Stimulated activated CD4-positive, alpha-beta T cell treated with anti-CD3 and anti-CD28 coated beads, Interleukin-1b, Interleukin-23, amount 100 ng/mL, for 48 hours (primary cell): ENCODE measurements at regions not wholly inside any gene's neighbourhood (a gene's known extent, or its start where the extent isn't known, plus 50 kb on each side); places are given as distances from the start of the nearest gene placed in this dataset.
"Not testable (repeated sequence)": the region's sequence is repeated elsewhere in the genome, so short reads cannot be mapped to it uniquely, and the experiment has no call there.

Experiments
- DNase-seq: peaks from one replicate; pipeline ENCODE4 v3.0.0-alpha.2; 2020

GRCh38 chr5:71822065-71822464 is 103.0 kb downstream of the CARTPT start:
- DNase-seq: not testable (repeated sequence)

DNA sequence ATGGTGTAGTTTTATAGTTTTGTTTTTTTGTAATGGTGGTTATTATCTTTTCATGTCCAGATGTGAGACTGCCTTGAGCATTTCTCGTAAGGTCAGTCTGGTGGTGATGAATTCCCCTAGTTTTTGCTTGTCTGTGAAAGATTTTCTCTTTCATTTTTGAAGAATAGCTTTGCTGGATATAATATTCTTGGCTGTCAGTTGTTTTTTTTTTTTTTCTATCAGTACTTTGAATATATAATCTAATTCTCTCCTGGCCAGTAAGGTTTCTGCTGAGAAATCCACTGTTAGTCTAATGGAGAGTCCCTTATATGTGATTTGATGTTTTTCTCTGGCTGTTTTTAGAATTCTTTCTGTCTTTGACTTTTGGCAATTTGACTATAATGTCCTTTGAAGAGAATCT is 106.9 kb downstream of the CARTPT start:
- no peak for DNase-seq

GRCh38 chr5:71828291-71829040 is 109.4 kb downstream of the CARTPT start:
- no peak for DNase-seq

DNA sequence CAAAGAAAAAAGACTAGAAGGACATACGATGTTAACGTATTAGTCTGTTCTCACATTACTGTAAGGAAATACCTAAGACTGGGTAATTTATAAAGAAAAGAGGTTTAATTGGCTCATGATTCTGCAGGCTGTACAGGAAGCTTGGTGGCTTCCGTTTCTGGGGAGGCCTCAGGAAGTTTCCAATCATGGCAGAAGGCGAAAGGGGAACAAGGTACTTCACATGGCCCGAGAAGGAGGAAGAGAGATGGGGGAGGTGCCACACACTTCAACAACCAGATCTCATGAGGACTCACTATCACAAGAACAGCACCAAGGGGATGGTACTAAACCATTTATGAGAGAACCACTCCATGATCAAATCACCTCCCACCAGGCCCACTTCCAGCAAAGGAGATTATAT is 110.1 kb downstream of the CARTPT start:
- DNase-seq: no peak

GRCh38 chr5:71830681-71831539 is 111.8 kb downstream of the CARTPT start:
- no peak for DNase-seq

GRCh38 chr5:71832812-71833715 is 114.0 kb downstream of the CARTPT start:
- no peak for DNase-seq

GRCh38 chr5:71834601-71835000 is 115.5 kb downstream of the CARTPT start:
- no peak for DNase-seq

- DNase-seq: no peak
Observed at GRCh38 chr5:71836084-71836483, 117.0 kb downstream of the CARTPT start.

- DNase-seq: no peak
Observed at GRCh38 chr5:71836559-71837112, 117.6 kb downstream of the CARTPT start.

GRCh38 chr5:71838286-71838685 is 119.2 kb downstream of the CARTPT start:
- DNase-seq: no peak

DNA sequence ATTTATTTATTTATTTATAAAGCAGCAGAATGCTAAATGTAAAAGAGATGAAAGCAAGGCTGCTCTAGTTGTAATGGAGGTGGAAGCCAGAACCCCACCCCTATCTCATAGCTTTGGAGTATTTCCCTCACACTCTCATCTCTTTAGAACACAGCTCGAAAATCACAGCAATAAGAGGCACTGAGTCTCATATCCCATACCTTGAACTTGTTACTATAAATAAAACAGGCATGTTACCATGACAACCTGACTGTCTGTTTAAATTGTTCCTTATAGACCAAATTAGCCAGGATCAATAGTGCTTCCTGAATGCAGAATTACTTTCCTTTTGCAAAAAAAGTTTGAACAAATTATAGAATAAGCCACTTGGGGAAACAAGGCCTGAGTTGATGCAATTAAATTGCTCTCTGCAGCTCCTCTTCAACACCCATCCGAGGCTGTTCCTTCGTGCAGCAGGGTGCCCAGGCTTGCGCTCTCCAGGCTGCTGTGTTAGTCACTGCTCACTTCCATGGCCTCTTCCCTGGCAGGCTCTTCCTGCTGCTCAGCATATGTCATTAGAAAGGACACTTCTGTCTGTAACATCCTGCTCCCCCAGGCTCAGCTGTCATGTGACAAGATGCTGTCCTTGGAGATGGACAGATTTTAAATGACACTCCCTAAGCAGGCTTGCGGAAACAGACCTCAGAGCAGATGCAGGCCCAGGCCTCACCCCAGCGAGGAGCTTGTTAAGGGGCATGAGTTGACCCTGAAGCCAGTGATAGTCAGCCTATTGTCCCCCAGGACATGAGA is 120.2 kb downstream of the CARTPT start:
- no peak for DNase-seq

DNA sequence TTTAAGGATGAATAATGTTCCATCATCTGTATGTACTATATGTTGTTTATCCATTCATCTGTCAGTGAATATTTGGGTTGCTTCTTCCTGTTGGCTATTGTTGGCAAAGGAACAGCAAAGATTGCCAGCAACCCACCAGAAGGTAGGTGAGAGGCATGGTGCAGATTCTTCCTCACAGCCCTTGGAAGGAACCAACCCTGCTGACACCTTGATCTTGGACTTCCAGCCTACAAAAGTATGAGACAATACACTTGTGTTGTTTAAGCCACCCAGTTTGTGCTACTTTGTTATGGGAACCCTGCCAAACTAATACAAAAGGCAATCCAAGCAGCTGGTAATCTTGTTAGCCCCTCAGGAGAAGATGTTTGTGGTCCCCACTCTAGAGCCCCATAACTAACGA is 122.0 kb downstream of the CARTPT start:
- DNase-seq: no peak

- no peak for DNase-seq
Observed at GRCh38 chr5:71843111-71843510, 124.0 kb downstream of the CARTPT start.

DNA sequence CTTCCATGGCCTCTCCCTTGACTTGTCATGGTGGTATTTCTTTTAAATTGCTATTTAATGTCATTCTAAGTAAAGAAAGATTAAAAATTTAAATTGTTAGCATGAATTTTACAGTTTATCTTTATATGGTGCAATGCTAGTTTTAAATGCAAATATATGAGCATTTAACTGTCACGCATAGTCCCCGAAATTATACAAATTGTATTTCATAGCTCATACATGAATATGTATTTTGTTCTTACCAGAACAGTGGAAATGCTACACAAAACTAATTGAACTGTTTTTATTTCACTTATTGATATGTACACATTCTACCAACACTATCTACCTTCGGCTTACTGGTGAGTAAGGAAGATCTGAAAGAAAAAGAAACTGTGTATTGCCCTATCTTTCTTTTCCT is 125.8 kb downstream of the CARTPT start:
- no peak for DNase-seq

GRCh38 chr5:71859515-71859914 is 140.4 kb downstream of the CARTPT start:
- DNase-seq: no peak

DNA sequence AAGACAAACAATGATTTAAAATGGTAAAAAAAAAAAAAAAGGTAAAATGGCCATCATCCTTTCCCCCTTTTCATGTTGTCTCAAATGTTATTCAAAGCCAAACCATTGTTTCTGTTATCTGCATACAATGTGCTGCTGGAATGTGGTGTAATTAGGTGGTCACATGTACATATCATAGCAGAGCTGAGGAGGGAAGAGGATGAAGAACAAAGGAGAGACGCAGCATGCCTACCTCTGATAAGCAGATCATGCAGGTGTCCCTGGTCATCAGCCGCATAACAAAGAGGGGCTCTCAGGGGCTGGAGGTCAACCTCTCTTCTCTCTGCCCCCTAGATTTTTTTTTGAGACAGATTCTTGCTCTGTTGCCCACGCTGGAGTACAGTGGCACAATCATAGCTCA is 141.0 kb downstream of the CARTPT start:
- DNase-seq: no peak

DNA sequence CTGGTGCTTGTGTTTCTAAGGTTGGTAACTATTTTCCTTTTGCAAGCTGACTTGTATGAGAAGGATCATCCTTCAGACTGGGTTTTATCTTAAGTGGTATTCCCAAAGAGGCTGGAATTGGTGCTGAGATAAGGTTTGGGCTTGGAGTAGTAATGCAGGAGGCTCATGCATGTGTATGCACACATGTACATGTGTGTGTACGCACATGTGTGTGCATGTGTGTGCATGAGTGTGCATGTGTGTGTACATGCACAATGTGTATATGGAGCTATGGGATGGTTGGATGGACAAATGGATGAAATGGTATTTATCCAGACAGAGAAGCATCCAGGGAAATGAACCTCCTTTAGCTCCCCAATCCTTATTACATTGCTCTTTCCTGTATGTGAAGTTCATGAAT is 142.6 kb downstream of the CARTPT start:
- DNase-seq: no peak

DNA sequence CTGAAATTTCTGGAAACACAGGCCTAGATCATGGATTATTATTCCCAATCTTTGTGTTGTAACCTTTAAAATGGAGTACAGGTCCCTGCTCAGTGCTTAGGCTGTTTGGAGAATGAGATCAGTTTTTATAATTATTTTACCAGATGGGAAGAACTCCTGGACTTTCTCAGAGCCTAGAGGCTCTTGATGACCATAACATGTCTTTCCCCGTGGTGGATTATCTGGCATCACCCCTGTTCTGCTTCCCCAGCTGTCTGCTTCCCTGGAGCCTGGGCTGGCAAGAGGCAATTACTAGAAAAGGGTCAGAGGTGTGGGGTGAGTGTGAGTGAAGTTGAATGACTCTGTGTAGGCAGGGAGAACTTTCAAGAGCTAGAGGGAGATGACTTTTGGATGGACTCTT is 143.0 kb downstream of the CARTPT start:
- DNase-seq: no peak

DNA sequence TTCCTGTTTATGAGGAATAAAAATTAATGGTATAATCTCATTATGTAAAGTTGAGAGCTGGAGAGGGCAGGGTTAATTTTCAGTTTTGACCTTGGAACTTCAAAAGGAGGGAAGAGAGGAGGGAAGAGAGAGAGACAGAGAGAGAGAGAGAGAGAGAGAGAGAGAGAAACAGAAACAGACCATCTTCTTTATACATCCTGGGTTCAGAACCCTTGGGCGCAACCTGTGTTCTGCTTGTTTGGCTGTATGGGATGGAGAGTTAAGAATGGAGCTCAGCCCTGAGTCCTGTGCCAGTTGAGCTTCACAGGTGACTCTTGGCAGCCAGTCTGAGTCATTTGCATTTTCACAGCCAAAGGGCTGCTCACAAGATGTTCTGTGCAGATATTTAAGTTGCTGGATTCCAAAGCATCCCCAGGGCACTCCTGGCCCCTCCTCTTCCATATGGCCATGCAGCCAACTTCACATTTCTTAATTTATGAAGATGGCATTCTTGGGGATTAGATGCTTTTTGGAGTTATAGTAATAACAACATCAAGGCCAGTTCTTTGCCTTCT is 143.5 kb downstream of the CARTPT start:
- no peak for DNase-seq

DNA sequence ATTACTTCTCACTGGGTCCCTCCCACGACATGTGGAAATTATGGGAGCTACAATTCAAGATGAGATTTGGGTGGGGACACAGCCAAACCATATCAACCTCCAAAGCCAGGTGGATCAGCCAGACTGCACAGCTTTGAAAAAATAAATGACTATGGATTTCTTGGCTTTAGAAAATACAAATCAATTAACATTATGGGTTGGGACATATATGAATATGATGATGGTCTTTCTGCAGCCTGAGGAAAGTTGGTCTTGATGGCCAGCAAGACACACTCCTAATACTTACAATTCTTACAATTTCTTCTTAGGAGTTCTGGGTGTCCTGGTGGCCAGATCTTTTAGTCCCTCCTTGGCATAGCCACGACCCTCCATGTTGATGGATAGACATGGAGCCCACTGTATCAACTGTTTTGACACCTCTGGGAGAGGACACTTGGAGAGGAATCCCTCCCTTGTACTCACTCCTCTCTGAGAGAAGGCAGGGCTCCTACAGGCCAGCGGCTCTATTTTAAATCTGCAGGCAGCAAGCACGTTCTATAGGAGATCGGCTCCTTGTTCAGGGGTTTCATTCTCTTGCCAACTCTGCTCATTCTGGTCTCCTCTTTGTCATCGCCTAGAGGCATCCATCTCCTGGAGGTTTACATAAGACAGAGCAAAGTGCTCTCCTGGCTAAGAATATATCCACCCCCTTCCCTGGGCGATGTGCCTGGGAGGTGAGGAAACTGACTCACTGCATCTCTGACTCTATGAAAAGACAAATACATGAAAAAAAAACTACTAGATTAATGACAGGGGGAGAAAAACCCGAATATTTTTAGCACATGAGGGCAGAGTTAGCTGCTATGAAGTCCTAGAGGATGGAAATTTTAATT is 145.9 kb downstream of the CARTPT start:
- DNase-seq: no peak
